ENCODE measurements at regions not wholly inside any gene's neighbourhood (a gene's known extent, or its start where the extent isn't known, plus 50 kb on each side); places are given as distances from the start of the nearest gene placed in this dataset.
"Not testable (repeated sequence)": the region's sequence is repeated elsewhere in the genome, so short reads cannot be mapped to it uniquely, and the experiment has no call there.

DNA sequence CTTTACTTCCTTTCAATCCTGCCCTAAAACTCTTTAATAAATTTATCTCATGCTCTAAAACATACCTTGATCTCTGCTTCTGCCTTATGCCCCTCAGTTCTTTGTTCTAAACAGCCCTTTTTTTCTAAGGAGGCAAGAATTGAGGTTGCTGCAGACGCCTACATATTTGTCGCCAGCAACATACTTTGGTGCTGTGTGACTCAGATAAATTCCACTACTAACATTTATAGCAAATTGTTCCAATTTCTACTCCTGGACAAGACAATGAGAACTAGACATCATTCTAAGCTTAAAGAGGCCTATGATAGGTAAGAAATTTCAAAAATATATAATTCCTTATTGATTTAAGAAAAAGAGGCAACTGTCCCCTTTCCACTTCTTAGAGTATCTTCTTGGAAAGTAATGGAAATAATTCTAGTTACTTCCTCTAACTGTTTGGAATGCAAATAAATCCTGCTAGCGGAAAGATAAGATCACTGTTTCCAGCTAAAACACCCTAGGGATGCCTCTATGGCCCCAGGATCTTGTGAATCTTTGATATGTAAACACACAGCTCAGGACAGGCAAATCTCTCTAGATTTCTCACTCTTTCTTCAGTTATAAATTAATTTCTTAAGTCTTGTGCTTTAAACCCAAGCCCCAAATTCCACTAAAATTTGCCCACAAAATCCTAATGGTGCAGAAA lies 869.1 kb downstream of the KCNT2 start:
- intact Hi-C loops (cut with DNase I; ENCODE audit: low total_unique reads), result no loop called here

DNA sequence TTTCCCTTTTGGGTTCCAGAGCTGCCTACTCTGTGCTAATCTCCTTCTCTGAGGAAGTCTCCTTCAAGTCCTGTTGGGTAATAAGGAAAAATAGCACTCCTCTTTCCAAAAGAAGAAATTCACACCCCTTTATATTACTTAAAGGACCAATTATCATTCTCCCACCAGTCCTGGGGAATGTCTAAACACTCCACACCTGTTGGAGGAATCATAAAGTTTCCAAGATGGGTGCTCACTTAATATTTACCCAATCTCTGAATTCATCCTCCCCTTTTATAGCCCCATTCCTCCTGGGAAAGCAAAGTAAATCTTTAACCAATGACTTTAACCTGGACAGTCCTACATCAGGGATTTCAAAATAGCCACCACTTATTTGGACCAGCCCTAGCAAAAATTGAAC lies 873.1 kb downstream of the KCNT2 start:
- TF ChIP-seq, protein P1, sequence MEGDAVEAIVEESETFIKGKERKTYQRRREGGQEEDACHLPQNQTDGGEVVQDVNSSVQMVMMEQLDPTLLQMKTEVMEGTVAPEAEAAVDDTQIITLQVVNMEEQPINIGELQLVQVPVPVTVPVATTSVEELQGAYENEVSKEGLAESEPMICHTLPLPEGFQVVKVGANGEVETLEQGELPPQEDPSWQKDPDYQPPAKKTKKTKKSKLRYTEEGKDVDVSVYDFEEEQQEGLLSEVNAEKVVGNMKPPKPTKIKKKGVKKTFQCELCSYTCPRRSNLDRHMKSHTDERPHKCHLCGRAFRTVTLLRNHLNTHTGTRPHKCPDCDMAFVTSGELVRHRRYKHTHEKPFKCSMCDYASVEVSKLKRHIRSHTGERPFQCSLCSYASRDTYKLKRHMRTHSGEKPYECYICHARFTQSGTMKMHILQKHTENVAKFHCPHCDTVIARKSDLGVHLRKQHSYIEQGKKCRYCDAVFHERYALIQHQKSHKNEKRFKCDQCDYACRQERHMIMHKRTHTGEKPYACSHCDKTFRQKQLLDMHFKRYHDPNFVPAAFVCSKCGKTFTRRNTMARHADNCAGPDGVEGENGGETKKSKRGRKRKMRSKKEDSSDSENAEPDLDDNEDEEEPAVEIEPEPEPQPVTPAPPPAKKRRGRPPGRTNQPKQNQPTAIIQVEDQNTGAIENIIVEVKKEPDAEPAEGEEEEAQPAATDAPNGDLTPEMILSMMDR (IDR thresholded peaks at IDR 0.05), result no peak
- Histone ChIP-seq H3K4me3 (no peak overlapping the region), H3K9me3 (no peaks in the 10 kb centered on the region), H3K36me3 (no peaks in the 10 kb centered on the region), H3K4me1 (no peaks in the 10 kb centered on the region), H3K27me3 (no peaks in the 10 kb centered on the region), H3K27ac (no peak overlapping the region)
- no peak for DNase-seq
- intact Hi-C loops (cut with DNase I; ENCODE audit: low total_unique reads), result no loop called here

More for the DNA sequence above, 869.1 kb downstream of the KCNT2 start:
- no peaks in the 10 kb centered on the region for H3K9me3 ChIP-seq
- DNase-seq, result no peak
- TF ChIP-seq, protein P1 (IDR thresholded peaks at IDR 0.05), result no peak
- no peak overlapping the region for H3K4me3 ChIP-seq
- no peaks in the 10 kb centered on the region for H3K36me3 ChIP-seq
- H3K4me1 ChIP-seq, result no peaks in the 10 kb centered on the region
- no peaks in the 10 kb centered on the region for H3K27me3 ChIP-seq
- H3K27ac ChIP-seq, result no peak overlapping the region

DNA sequence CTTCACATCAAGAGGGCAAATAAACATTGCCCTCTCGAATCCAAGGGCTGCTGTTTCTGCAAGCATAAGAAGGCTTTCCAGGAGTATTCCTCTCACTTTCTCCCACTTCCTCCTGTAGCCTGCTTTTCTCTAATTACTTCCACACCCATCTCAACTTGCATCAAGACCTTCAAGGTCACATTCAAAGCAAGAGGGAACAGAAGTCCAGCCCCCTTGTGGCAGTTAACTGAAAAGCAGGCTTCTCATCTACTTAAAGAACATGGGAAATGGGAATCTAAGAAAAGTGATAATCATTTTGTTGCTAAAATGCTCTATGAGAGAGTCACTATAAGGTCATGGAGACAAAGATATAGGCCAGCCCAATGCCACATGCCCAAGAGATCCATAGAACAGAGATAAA lies 874.4 kb downstream of the KCNT2 start:
- intact Hi-C loops (cut with DNase I; ENCODE audit: low total_unique reads), result no loop called here
- Histone ChIP-seq H3K27me3 (no peaks in the 10 kb centered on the region), H3K4me1 (no peaks in the 10 kb centered on the region), H3K27ac (no peak overlapping the region), H3K9me3 (no peaks in the 10 kb centered on the region), H3K36me3 (no peaks in the 10 kb centered on the region), H3K4me3 (no peak overlapping the region)
- no peak for DNase-seq
- TF ChIP-seq, protein P1 (IDR thresholded peaks at IDR 0.05), result no peak

DNA sequence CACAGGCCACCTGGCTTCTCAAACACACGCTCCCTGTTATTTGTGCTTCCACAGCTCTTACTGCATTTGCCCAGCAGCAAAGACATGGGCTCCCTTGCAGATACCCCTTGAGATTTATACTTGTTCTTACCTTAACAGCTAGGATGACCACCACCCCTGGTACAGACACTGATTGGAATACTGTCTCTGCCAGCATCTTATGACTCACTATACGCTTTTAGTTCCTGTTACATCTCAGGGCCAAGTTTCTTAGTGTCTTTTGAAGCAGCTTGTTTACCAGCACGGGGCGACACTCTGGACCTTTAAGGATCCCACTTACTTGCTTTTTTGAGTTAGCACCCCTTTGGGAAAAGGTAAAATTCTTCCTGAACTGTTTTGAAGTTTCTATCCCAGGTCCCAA lies 874.8 kb downstream of the KCNT2 start:
- no peaks in the 10 kb centered on the region for H3K4me1 ChIP-seq
- no peaks in the 10 kb centered on the region for H3K36me3 ChIP-seq
- H3K9me3 ChIP-seq, result no peaks in the 10 kb centered on the region
- DNase-seq, result no peak
- H3K4me3 ChIP-seq, result no peak overlapping the region
- no peak overlapping the region for H3K27ac ChIP-seq
- intact Hi-C loops (cut with DNase I; ENCODE audit: low total_unique reads), result no loop called here
- H3K27me3 ChIP-seq, result no peaks in the 10 kb centered on the region
- TF ChIP-seq, protein P1 (IDR thresholded peaks at IDR 0.05), result no peak

DNA sequence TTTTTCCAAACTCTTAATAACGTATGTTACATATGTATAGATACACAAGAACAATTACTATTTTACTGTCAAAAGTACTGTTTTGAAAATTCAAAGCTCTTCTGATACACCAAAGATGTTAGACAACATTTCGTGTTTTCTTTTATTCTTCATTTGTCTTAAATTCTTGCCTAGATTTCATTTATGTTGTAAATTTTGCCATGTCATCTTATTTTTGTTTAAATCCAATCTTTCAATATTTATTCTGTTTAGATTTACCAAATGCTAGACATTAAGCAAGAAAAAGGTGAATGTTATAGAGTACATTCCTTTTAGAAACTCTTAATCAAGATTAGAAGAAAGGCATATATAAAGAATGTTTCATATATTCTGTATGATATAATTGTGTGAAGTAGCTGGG lies 876.9 kb downstream of the KCNT2 start:
- intact Hi-C loops (cut with DNase I; ENCODE audit: low total_unique reads), result no loop called here
- TF ChIP-seq, protein P1 (IDR thresholded peaks at IDR 0.05), result no peak
- no peaks in the 10 kb centered on the region for H3K9me3 ChIP-seq
- H3K4me3 ChIP-seq, result no peak overlapping the region
- H3K27ac ChIP-seq, result no peak overlapping the region
- H3K27me3 ChIP-seq, result no peaks in the 10 kb centered on the region
- no peak for DNase-seq
- H3K36me3 ChIP-seq, result no peaks in the 10 kb centered on the region
- H3K4me1 ChIP-seq, result no peaks in the 10 kb centered on the region

DNA sequence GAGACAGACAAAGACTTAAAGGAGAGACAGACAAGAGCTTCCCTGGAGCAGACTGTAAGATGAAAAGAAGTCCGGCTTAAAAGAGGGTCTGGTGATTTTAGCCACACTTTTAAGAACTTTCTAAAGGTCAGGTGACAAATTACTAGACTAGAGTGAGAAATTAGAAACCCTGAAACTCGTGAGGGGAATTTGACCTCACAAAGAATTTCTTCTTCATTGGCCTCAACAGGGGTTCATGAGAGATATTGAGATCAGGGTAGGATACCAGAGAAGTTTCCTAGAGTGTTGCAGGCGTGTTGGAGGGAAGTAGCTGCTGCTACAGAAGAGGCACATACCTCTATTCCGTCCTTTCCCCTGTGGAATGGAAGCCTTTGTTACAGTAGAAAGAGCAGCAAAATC lies 884.4 kb downstream of the KCNT2 start:
- Histone ChIP-seq H3K27ac (no peak overlapping the region), H3K9me3 (no peaks in the 10 kb centered on the region), H3K4me1 (no peaks in the 10 kb centered on the region), H3K36me3 (no peaks in the 10 kb centered on the region), H3K27me3 (no peaks in the 10 kb centered on the region), H3K4me3 (no peak overlapping the region)
- TF ChIP-seq, protein P1 (IDR thresholded peaks at IDR 0.05), result no peak
- no peak for DNase-seq
- intact Hi-C loops (cut with DNase I; ENCODE audit: low total_unique reads), result no loop called here

DNA sequence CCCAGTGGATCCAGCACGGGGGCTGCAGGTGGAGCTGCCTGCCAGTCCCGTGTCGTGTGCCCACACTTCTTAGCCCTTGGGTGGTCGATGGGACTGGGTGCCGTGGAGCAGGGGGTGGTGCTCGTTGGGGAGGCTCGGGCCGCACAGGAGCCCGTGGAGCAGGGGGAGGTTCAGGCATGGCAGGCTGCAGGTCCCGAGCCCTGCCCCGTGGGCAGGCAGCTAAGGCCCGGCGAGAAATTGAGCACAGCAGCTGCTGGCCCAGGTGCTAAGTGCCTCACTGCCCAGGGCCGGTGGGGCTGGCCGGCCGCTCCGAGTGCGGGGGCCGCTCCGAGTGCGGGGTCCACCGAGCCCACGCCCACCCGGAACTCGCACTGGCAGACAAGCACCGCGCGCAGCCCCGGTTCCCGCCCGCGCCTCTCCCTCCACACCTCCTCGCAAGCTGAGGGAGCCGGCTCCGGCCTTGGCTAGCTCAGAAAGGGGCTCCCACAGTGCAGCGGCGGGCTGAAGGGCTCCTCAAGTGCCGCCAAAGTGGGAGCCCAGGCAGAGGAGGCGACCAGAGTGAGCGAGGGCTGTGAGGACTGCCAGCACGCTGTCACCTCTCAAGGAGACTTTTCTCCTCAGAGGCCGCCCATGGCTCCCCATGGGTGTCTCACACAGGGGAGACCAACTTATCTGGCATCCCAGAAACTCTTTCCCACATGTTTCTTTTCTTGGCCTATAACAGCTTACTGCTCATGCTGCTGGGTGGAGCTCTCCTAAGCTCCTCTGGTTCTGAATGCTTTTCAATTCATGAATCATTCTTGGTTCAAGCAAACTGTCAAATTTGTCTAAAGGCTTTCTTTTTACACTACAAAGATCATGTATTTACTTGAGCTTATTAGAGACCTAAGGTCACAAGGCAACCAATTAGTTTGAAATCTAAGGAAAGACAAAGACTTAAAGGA lies 885.1 kb downstream of the KCNT2 start:
- DNase-seq; H3K4me3 ChIP-seq; H3K27ac ChIP-seq; H3K27me3 ChIP-seq; H3K36me3 ChIP-seq; H3K4me1 ChIP-seq; H3K9me3 ChIP-seq; intact Hi-C loops (cut with DNase I; ENCODE audit: low total_unique reads): not testable (repeated sequence)

DNA sequence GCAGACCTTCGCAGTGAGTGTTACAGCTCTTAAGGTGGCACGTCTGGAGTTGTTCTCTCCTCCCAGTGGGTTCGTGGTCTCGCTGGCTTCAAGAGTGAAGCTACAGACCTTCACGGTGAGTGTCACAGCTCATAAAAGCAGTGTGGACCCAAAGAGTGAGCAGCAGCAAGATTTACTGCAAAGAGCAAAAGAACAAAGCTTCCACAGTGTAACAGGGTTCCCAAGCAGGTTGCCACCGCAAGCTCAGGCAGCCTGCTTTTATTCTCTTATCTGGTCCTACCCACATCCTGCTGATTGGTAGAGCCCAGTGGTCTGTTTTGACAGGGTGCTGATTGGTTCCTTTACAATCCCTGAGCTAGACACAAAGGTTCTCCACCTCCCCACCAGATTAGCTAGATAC lies 886.1 kb downstream of the KCNT2 start:
- DNase-seq; H3K27me3 ChIP-seq; intact Hi-C loops (cut with DNase I; ENCODE audit: low total_unique reads); H3K9me3 ChIP-seq; H3K27ac ChIP-seq; H3K36me3 ChIP-seq; H3K4me1 ChIP-seq; H3K4me3 ChIP-seq: not testable (repeated sequence)

Measured in tibial artery (tissue), 4 donors.